Gastrocnemius medialis (tissue), 4 donors: ENCODE measurements at regions not wholly inside any gene's neighbourhood (a gene's known extent, or its start where the extent isn't known, plus 50 kb on each side); places are given as distances from the start of the nearest gene placed in this dataset.

Experiments used
- ATAC-seq, 2 donors: fragments of 150-250 bp; one replicate each; pipeline ENCODE4 v1.9.1; 2016
- DNase-seq, 2 donors: peaks; one replicate each; pipeline ENCODE4 v3.0.0-alpha.2; 2019
- H3K27ac ChIP-seq, 4 donors: fragments of 200-600 bp; sonication (generic); 1 replicate in 1 of 4; 2 replicates in 3 of 4; pipeline ENCODE4 v1.5.1; 2016 to 2018; ENCODE audit warnings: mild to moderate bottlenecking in 2 of 4, moderate library complexity in 1 of 4
- H3K27me3 ChIP-seq, 3 donors: fragments of 200-600 bp; sonication (generic) in 2 of 3; 1 replicate in 1 of 3; 2 replicates in 2 of 3; pipeline versions ENCODE4 v1.5.1 to v1.6.0; 2016 to 2019; ENCODE audit warnings: mild to moderate bottlenecking in 1 of 3, moderate library complexity in 1 of 3
- H3K36me3 ChIP-seq, 2 donors: fragments of 200-600 bp; sonication (generic) in 1 of 2; one replicate each; pipeline ENCODE4 v1.5.1; 2017 to 2018
- H3K4me1 ChIP-seq, 2 donors: fragments of 200-600 bp; sonication (generic) in 1 of 2; one replicate each; pipeline ENCODE4 v1.5.1; 2016 to 2017; ENCODE audit warnings: mild to moderate bottlenecking in 2 of 2
- H3K4me3 ChIP-seq, 4 donors: fragments of 200-600 bp; sonication (generic) in 3 of 4; 1 replicate in 1 of 4; 2 replicates in 3 of 4; pipeline ENCODE4 v1.5.1; 2016 to 2019; ENCODE audit warnings: mild to moderate bottlenecking in 2 of 4
- H3K9me3 ChIP-seq, 3 donors: fragments of 200-600 bp; sonication (generic) in 2 of 3; 1 replicate in 1 of 3; 2 replicates in 2 of 3; pipeline ENCODE4 v1.5.1; 2016 to 2019
- CTCF ChIP-seq, 5 experiments: fragments of 450-650 bp in 3 of 5; fragments of 200-600 bp in 2 of 5; sonication (generic) in 2 of 5; IDR thresholded peaks in 4 of 5; conservative IDR thresholded peaks in 1 of 5; 1 replicate in 4 of 5; 2 replicates in 1 of 5; pipeline ENCODE4 v1.5.1; 2016 to 2019; ENCODE audit warnings: antibody characterized with exemption in 5 of 5, mild to moderate bottlenecking in 3 of 5, moderate library complexity in 3 of 5
- POLR2A ChIP-seq, 2 donors: fragments of 450-650 bp; IDR thresholded peaks; one replicate each; pipeline ENCODE4 v1.6.1; 2017; ENCODE audit warnings: antibody characterized with exemption in 2 of 2, mild to moderate bottlenecking in 2 of 2, moderate library complexity in 2 of 2
- in situ Hi-C, 4 donors: fragments of 200-750 bp; cut with MboI; loops; one replicate each; pipeline versions ENCODE4 v1.15.0 to v1.8.0; 2017; ENCODE audit warnings: low sequenced_read_pairs in 4 of 4
- intact Hi-C: fragments of 100-400 bp; cut with DNase I; formaldehyde crosslinking; loops from one replicate; pipeline ENCODE4 v1.15.1; 2023; ENCODE audit warnings: low total_unique reads

DNA sequence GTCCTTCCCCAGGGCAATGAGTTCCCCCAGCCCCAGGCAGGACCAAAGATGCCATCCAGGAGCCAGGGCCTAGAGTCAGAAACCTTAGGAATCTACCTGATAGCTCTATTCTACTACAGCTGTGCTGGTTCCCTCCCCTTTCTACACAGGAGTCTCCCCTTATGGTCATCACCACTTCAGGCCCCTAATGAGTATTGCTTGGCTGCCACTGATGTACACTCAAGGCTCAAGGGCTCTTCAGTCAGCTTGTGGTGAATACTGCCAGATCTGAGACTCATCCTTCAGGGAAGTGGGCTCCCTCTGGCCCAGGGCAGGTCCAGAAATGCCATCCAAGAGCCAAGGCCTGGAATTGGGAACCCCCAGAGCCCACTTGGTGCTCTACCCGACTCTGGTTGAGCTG, 248.6 kb downstream of the ALDH8A1 start:
- TF ChIP-seq POLR2A (IDR thresholded peaks at IDR 0.05) (no peak), CTCF (IDR thresholded peaks at IDR 0.05 in 4 of 5, conservative IDR thresholded peaks at IDR 0.05 in 1 of 5) (no peak)
- Histone ChIP-seq H3K4me3 (no peak overlapping the region), H3K27me3 (no peaks in the 10 kb centered on the region), H3K36me3 (no peaks in the 10 kb centered on the region), H3K27ac (no peak overlapping the region), H3K9me3 (no peaks in the 10 kb centered on the region), H3K4me1 (no peaks in the 10 kb centered on the region)
- DNase-seq (no peak), ATAC-seq (no peak)
- in situ Hi-C loops: no loop called here
- intact Hi-C loops: no loop called here

DNA sequence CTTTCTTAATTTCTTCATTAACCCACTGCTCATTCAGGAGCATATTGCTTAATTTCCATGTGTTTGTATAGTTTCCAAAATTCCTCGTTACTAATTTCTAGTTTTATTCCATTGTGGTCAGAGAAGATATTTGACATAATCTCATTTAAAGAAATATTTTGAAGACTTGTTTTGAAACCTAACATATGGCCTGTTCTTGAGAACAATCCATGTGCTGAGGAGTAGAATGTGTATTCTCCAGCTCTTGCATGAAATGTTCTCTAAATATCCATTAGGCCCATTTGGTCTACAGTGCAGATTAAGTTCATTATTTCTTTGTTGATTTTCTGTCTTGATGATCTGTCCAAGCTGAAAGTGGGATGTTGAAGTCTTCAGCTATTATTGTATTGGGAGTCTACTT, 251.7 kb downstream of the ALDH8A1 start:
- in situ Hi-C loops (no loop called here), intact Hi-C loops (no loop called here)
- Histone ChIP-seq H3K4me1 (no peaks in the 10 kb centered on the region), H3K27me3 (no peaks in the 10 kb centered on the region), H3K9me3 (no peaks in the 10 kb centered on the region), H3K4me3 (no peak overlapping the region), H3K36me3 (no peaks in the 10 kb centered on the region), H3K27ac (no peak overlapping the region)
- ATAC-seq (no peak), DNase-seq (no peak)
- TF ChIP-seq POLR2A (IDR thresholded peaks at IDR 0.05): no peak
- TF ChIP-seq CTCF (IDR thresholded peaks at IDR 0.05 in 4 of 5, conservative IDR thresholded peaks at IDR 0.05 in 1 of 5): no peak

DNA sequence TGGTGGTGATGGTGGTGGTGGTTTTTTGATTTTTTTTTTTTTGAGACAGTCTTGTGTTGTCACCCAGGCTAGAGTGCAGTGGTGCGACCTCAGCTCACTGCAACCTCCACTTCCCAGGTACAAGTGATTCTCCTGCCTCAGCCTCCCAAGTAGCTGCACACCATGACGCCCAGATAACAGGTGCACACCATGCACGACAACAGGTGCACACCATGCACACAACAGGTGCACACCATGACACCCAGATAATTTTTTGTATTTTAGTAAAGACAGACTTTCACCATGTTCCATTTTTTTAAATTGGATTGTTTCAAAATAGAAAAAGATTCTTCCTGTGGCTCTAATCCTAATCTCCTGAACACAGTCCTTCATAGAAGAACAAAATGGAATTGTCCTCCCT, 257.9 kb downstream of the ALDH8A1 start:
- ATAC-seq (no peak), DNase-seq (no peak)
- intact Hi-C loops: no loop called here
- in situ Hi-C loops: no loop called here
- H3K9me3 ChIP-seq: no peaks in the 10 kb centered on the region
- TF ChIP-seq POLR2A (IDR thresholded peaks at IDR 0.05) (no peak), CTCF (IDR thresholded peaks at IDR 0.05 in 4 of 5, conservative IDR thresholded peaks at IDR 0.05 in 1 of 5) (no peak)
- H3K4me1 ChIP-seq: peaks cover 4 to 14% of the 10 kb centered on the region in 2 donors
- H3K27me3 ChIP-seq: no peaks in the 10 kb centered on the region
- no peak overlapping the region for H3K4me3 ChIP-seq
- H3K27ac ChIP-seq: no peak overlapping the region
- no peaks in the 10 kb centered on the region for H3K36me3 ChIP-seq

DNA sequence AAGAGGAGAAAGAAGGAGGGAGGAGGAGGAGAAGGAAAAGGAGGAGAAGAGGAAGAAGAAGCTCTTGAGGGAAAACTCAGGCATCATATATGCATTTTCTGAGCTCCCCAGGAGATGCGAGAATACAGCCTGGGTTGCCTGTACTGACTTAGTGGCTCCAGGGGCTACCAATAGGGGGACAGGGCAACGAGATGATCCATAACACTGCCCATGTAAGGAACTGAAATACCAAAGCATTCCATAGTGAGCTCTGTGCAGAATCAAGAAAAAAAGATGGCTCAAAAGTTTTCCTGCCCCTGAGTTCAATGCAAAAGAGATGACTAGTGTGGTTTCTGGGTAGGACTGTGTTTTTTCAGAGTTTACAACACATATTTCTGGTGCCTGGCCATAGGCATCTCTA, 258.7 kb downstream of the ALDH8A1 start:
- in situ Hi-C loops: no loop called here
- DNase-seq (no peak), ATAC-seq (no peak)
- Histone ChIP-seq H3K27me3 (no peaks in the 10 kb centered on the region), H3K36me3 (no peaks in the 10 kb centered on the region), H3K4me1 (peaks cover 4 to 14% of the 10 kb centered on the region in 2 donors), H3K27ac (no peak overlapping the region), H3K4me3 (no peak overlapping the region), H3K9me3 (no peaks in the 10 kb centered on the region)
- intact Hi-C loops: no loop called here
- no peak for TF ChIP-seq CTCF (IDR thresholded peaks at IDR 0.05 in 4 of 5, conservative IDR thresholded peaks at IDR 0.05 in 1 of 5)
- TF ChIP-seq POLR2A (IDR thresholded peaks at IDR 0.05): no peak

DNA sequence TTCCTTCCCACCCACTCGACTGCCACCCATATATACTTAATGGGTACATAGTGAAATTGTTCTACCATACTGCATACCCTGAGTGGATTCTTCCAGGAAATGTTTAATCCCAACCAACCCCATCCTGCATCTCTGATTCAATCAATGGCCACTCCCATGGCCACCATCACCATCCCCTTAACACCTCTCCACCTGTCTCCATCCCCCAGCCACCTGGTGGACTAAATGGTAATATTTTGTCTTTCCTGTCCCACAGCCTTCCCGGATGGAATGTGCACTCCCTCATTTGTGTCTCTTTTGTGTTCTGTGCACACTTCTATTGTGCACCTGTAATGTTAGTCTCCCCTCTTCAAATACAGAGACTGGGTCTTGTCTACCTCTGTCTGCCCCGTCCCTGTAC, 259.9 kb downstream of the ALDH8A1 start:
- H3K9me3 ChIP-seq: no peaks in the 10 kb centered on the region
- H3K4me3 ChIP-seq: no peak overlapping the region
- no peak for DNase-seq
- in situ Hi-C loops (no loop called here), intact Hi-C loops (no loop called here)
- peak overlapping the region in 1 of 4 donors; percentile 74 for H3K27ac ChIP-seq
- TF ChIP-seq POLR2A (IDR thresholded peaks at IDR 0.05): no peak
- TF ChIP-seq CTCF (IDR thresholded peaks at IDR 0.05 in 4 of 5, conservative IDR thresholded peaks at IDR 0.05 in 1 of 5): no peak
- no peaks in the 10 kb centered on the region for H3K36me3 ChIP-seq
- no peaks in the 10 kb centered on the region for H3K27me3 ChIP-seq
- peaks cover 4 to 14% of the 10 kb centered on the region in 2 donors for H3K4me1 ChIP-seq
- ATAC-seq: no peak
